ENCODE measurements at regions not wholly inside any gene's neighbourhood (a gene's known extent, or its start where the extent isn't known, plus 50 kb on each side); places are given as distances from the start of the nearest gene placed in this dataset.

GRCh38 chr7:91541641-91542040 is 277.4 kb downstream of the FZD1 start:
- Mint-ChIP-seq H3K27ac (no peak overlapping the region), H3K4me3 (no peak overlapping the region), H3K4me1 (no peaks in the 10 kb centered on the region), H3K9me3 (no peaks in the 10 kb centered on the region), H3K36me3 (ENCODE audit: low read depth) (no peaks in the 10 kb centered on the region), H3K27me3 (peaks cover 2% of the 10 kb centered on the region)
- ChIA-PET POLR2A (no interaction called here), CTCF (no interaction called here)
- DNase-seq: no peak

GRCh38 chr7:91543646-91544045 is 279.4 kb downstream of the FZD1 start:
- no peak for DNase-seq
- H3K27me3 Mint-ChIP-seq: peaks cover 2% of the 10 kb centered on the region
- H3K27ac Mint-ChIP-seq: no peak overlapping the region
- POLR2A ChIA-PET: no interaction called here
- CTCF ChIA-PET: no interaction called here
- H3K36me3 Mint-ChIP-seq (ENCODE audit: low read depth): no peaks in the 10 kb centered on the region
- H3K9me3 Mint-ChIP-seq: no peaks in the 10 kb centered on the region
- no peaks in the 10 kb centered on the region for H3K4me1 Mint-ChIP-seq
- H3K4me3 Mint-ChIP-seq: no peak overlapping the region

GRCh38 chr7:91549878-91550277 is 285.6 kb downstream of the FZD1 start:
- DNase-seq: no peak
- H3K27ac Mint-ChIP-seq: no peak overlapping the region
- H3K27me3 Mint-ChIP-seq: peaks cover 2% of the 10 kb centered on the region
- H3K9me3 Mint-ChIP-seq: no peaks in the 10 kb centered on the region
- no peaks in the 10 kb centered on the region for H3K36me3 Mint-ChIP-seq (ENCODE audit: low read depth)
- H3K4me3 Mint-ChIP-seq: no peak overlapping the region
- CTCF ChIA-PET: no interaction called here
- POLR2A ChIA-PET: no interaction called here
- H3K4me1 Mint-ChIP-seq: no peaks in the 10 kb centered on the region

GRCh38 chr7:91550931-91551330 is 286.7 kb downstream of the FZD1 start:
- no peak for DNase-seq
- no peak overlapping the region for H3K27ac Mint-ChIP-seq
- ChIA-PET POLR2A (no interaction called here), CTCF (no interaction called here)
- H3K27me3 Mint-ChIP-seq: peaks cover 2% of the 10 kb centered on the region
- H3K4me3 Mint-ChIP-seq: no peak overlapping the region
- H3K36me3 Mint-ChIP-seq (ENCODE audit: low read depth): no peaks in the 10 kb centered on the region
- H3K4me1 Mint-ChIP-seq: no peaks in the 10 kb centered on the region
- no peaks in the 10 kb centered on the region for H3K9me3 Mint-ChIP-seq

GRCh38 chr7:91551377-91552175 is 287.3 kb downstream of the FZD1 start:
- peaks cover 2% of the 10 kb centered on the region for H3K27me3 Mint-ChIP-seq
- ChIA-PET CTCF (no interaction called here), POLR2A (no interaction called here)
- H3K36me3 Mint-ChIP-seq (ENCODE audit: low read depth): no peaks in the 10 kb centered on the region
- no peak overlapping the region for H3K27ac Mint-ChIP-seq
- H3K9me3 Mint-ChIP-seq: no peaks in the 10 kb centered on the region
- no peak overlapping the region for H3K4me3 Mint-ChIP-seq
- DNase-seq: no peak
- no peaks in the 10 kb centered on the region for H3K4me1 Mint-ChIP-seq

- CTCF ChIA-PET: interaction anchor here (1.1 kb wide), 1 partner anchor 58 kb away, joined by 3 read pairs; no protein-coding TSS in a partner anchor
- no peak overlapping the region for H3K27ac Mint-ChIP-seq
- no peak for DNase-seq
- POLR2A ChIA-PET: no interaction called here
- H3K4me3 Mint-ChIP-seq: no peak overlapping the region
- no peaks in the 10 kb centered on the region for H3K27me3 Mint-ChIP-seq
- H3K4me1 Mint-ChIP-seq: no peaks in the 10 kb centered on the region
- H3K9me3 Mint-ChIP-seq: no peaks in the 10 kb centered on the region
- no peaks in the 10 kb centered on the region for H3K36me3 Mint-ChIP-seq (ENCODE audit: low read depth)
These were observed 289.2 kb downstream of the FZD1 start for GRCh38 chr7:91553410-91553895.

GRCh38 chr7:91554883-91555282 is 290.6 kb downstream of the FZD1 start:
- Mint-ChIP-seq H3K27ac (no peak overlapping the region), H3K4me3 (no peak overlapping the region), H3K4me1 (no peaks in the 10 kb centered on the region), H3K27me3 (no peaks in the 10 kb centered on the region), H3K36me3 (ENCODE audit: low read depth) (no peaks in the 10 kb centered on the region), H3K9me3 (no peaks in the 10 kb centered on the region)
- ChIA-PET CTCF (no interaction called here), POLR2A (no interaction called here)
- DNase-seq: no peak

GRCh38 chr7:91556239-91556638 is 292.0 kb downstream of the FZD1 start:
- H3K27me3 Mint-ChIP-seq: no peaks in the 10 kb centered on the region
- ChIA-PET CTCF (no interaction called here), POLR2A (no interaction called here)
- no peak overlapping the region for H3K4me3 Mint-ChIP-seq
- DNase-seq: no peak
- no peaks in the 10 kb centered on the region for H3K4me1 Mint-ChIP-seq
- H3K27ac Mint-ChIP-seq: no peak overlapping the region
- no peaks in the 10 kb centered on the region for H3K9me3 Mint-ChIP-seq
- no peaks in the 10 kb centered on the region for H3K36me3 Mint-ChIP-seq (ENCODE audit: low read depth)

GRCh38 chr7:91556956-91557650 is 292.9 kb downstream of the FZD1 start:
- H3K4me1 Mint-ChIP-seq: no peaks in the 10 kb centered on the region
- H3K27ac Mint-ChIP-seq: no peak overlapping the region
- no peak overlapping the region for H3K4me3 Mint-ChIP-seq
- H3K36me3 Mint-ChIP-seq (ENCODE audit: low read depth): no peaks in the 10 kb centered on the region
- H3K27me3 Mint-ChIP-seq: no peaks in the 10 kb centered on the region
- DNase-seq: no peak
- POLR2A ChIA-PET: no interaction called here
- CTCF ChIA-PET: no interaction called here
- no peaks in the 10 kb centered on the region for H3K9me3 Mint-ChIP-seq

- H3K4me3 Mint-ChIP-seq: no peak overlapping the region
- H3K36me3 Mint-ChIP-seq (ENCODE audit: low read depth): no peaks in the 10 kb centered on the region
- no peak overlapping the region for H3K27ac Mint-ChIP-seq
- no peaks in the 10 kb centered on the region for H3K9me3 Mint-ChIP-seq
- H3K27me3 Mint-ChIP-seq: no peaks in the 10 kb centered on the region
- no peak for DNase-seq
- CTCF ChIA-PET: no interaction called here
- no peaks in the 10 kb centered on the region for H3K4me1 Mint-ChIP-seq
- POLR2A ChIA-PET: no interaction called here
These were observed 293.7 kb downstream of the FZD1 start for GRCh38 chr7:91557789-91558404.

- H3K27me3 Mint-ChIP-seq: no peaks in the 10 kb centered on the region
- H3K4me3 Mint-ChIP-seq: no peak overlapping the region
- H3K27ac Mint-ChIP-seq: no peak overlapping the region
- H3K36me3 Mint-ChIP-seq (ENCODE audit: low read depth): no peaks in the 10 kb centered on the region
- H3K9me3 Mint-ChIP-seq: no peaks in the 10 kb centered on the region
- no peaks in the 10 kb centered on the region for H3K4me1 Mint-ChIP-seq
- DNase-seq: no peak
- CTCF ChIA-PET: no interaction called here
- POLR2A ChIA-PET: no interaction called here
These were observed 295.7 kb downstream of the FZD1 start for GRCh38 chr7:91559947-91560346.

GRCh38 chr7:91564101-91564500 is 299.9 kb downstream of the FZD1 start:
- ChIA-PET CTCF (no interaction called here), POLR2A (no interaction called here)
- Mint-ChIP-seq H3K27ac (no peak overlapping the region), H3K27me3 (no peaks in the 10 kb centered on the region), H3K36me3 (ENCODE audit: low read depth) (no peaks in the 10 kb centered on the region), H3K4me1 (no peaks in the 10 kb centered on the region), H3K4me3 (no peak overlapping the region), H3K9me3 (no peaks in the 10 kb centered on the region)
- DNase-seq: no peak

GRCh38 chr7:91564541-91564940 is 300.3 kb downstream of the FZD1 start:
- POLR2A ChIA-PET: no interaction called here
- CTCF ChIA-PET: no interaction called here
- no peaks in the 10 kb centered on the region for H3K36me3 Mint-ChIP-seq (ENCODE audit: low read depth)
- DNase-seq: no peak
- H3K27ac Mint-ChIP-seq: no peak overlapping the region
- H3K9me3 Mint-ChIP-seq: no peaks in the 10 kb centered on the region
- H3K4me1 Mint-ChIP-seq: no peaks in the 10 kb centered on the region
- no peaks in the 10 kb centered on the region for H3K27me3 Mint-ChIP-seq
- no peak overlapping the region for H3K4me3 Mint-ChIP-seq
